MM.1S (cell line): ENCODE measurements at regions not wholly inside any gene's neighbourhood (a gene's known extent, or its start where the extent isn't known, plus 50 kb on each side); places are given as distances from the start of the nearest gene placed in this dataset.

Experiments used
- DNase-seq: peaks from one replicate; pipeline ENCODE4 v3.0.0-alpha.2; 2015
- H2AFZ ChIP-seq: fragments of 300-600 bp; sonication (generic); 2 replicates; pipeline ENCODE4 v1.6.0; 2016; ENCODE audit warnings: antibody characterized with exemption, low read length
- H3F3A ChIP-seq: fragments of 300-600 bp; sonication (generic); 2 replicates; pipeline ENCODE4 v1.6.1; 2016; ENCODE audit warnings: mild to moderate bottlenecking, antibody characterized with exemption, low read length, moderate library complexity, mixed read lengths; ENCODE audit not compliant: insufficient read depth
- H3K27ac ChIP-seq: fragments of 300-600 bp; sonication (generic); 2 replicates; pipeline ENCODE4 v1.5.1; 2016; ENCODE audit warnings: mild to moderate bottlenecking, low read length
- H3K27me3 ChIP-seq: fragments of 300-600 bp; sonication (generic); replicated peaks from 2 replicates; pipeline ENCODE4 v1.6.0; 2016; ENCODE audit warnings: low read length; ENCODE audit not compliant: insufficient read depth
- H3K36me3 ChIP-seq: fragments of 300-600 bp; sonication (generic); replicated peaks from 2 replicates; pipeline ENCODE4 v1.6.1; 2016; ENCODE audit warnings: mild to moderate bottlenecking, low read length, mixed read lengths; ENCODE audit not compliant: insufficient read depth
- H3K4me1 ChIP-seq: fragments of 300-600 bp; sonication (generic); 2 replicates; pipeline ENCODE4 v1.6.1; 2016; ENCODE audit warnings: low read length, mixed read lengths
- H3K4me2 ChIP-seq: fragments of 300-600 bp; sonication (generic); 2 replicates; pipeline ENCODE4 v1.6.0; 2016; ENCODE audit warnings: low read depth, low read length
- H3K4me3 ChIP-seq: fragments of 300-600 bp; sonication (generic); 2 replicates; pipeline ENCODE4 v1.5.1; 2016; ENCODE audit warnings: low read length, mixed read lengths
- H3K79me2 ChIP-seq: fragments of 300-600 bp; sonication (generic); 2 replicates; pipeline ENCODE4 v1.6.1; 2016; ENCODE audit warnings: mixed run types, low read length, mixed read lengths
- H3K9ac ChIP-seq: fragments of 300-600 bp; sonication (generic); 2 replicates; pipeline ENCODE4 v1.6.1; 2016; ENCODE audit warnings: low read length, mixed read lengths
- H3K9me2 ChIP-seq: fragments of 300-600 bp; sonication (generic); replicated peaks from 2 replicates; pipeline ENCODE4 v1.6.1; 2016; ENCODE audit warnings: mild to moderate bottlenecking, low read length, mixed read lengths; ENCODE audit not compliant: insufficient read depth
- H3K9me3 ChIP-seq: fragments of 300-600 bp; sonication (generic); replicated peaks from 2 replicates; pipeline ENCODE4 v1.6.1; 2016; ENCODE audit warnings: mild to moderate bottlenecking, low read length, mixed read lengths; ENCODE audit not compliant: insufficient read depth
- H4K20me1 ChIP-seq: fragments of 300-600 bp; sonication (generic); 2 replicates; pipeline ENCODE4 v1.6.1; 2016; ENCODE audit warnings: mild to moderate bottlenecking, low read length, moderate library complexity, mixed read lengths; ENCODE audit not compliant: insufficient read depth
- EZH2 ChIP-seq: fragments of 300-600 bp; sonication (generic); optimal IDR thresholded peaks from 2 replicates; pipeline ENCODE3; 2017; ENCODE audit warnings: low read depth, mild to moderate bottlenecking, antibody characterized with exemption, low read length, mixed read lengths
- EZH2phosphoT487 ChIP-seq: fragments of 300-600 bp; sonication (generic); IDR thresholded peaks from 2 replicates; pipeline ENCODE4 v1.6.1; 2018; ENCODE audit warnings: antibody characterized with exemption, low read length
- TF ChIP-seq, protein P1 (sequence below): fragments of 300-600 bp; sonication (generic); IDR thresholded peaks from 2 replicates; pipeline ENCODE4 v1.5.1; 2016; ENCODE audit warnings: antibody characterized with exemption, low read length, mixed read lengths

DNA sequence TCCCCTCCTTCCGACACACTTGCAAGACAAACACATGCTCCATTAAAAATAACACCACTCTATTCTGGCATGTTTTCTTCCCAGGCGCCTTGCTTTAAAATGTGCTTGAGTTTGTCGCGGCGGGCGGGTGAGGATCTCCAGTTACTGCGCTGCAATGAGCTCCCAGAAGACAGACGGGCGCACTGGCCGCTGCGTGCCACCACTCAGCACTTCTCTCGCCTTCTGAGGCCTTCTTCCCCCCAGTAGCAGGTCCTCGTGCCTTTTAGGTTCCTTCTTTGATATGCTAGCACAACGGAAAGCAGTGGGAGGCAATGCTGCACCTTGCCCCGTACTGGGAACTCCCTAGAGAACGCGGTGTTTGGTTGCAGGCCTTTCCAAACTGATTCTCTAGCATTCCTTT lies 279.5 kb upstream of the NR5A2 start:
- H3F3A ChIP-seq: no peaks in the 10 kb centered on the region
- H3K9me2 ChIP-seq: no peaks in the 10 kb centered on the region
- no peaks in the 10 kb centered on the region for H3K4me1 ChIP-seq
- H3K9me3 ChIP-seq: no peaks in the 10 kb centered on the region
- no peak overlapping the region for H3K9ac ChIP-seq
- H3K36me3 ChIP-seq: no peaks in the 10 kb centered on the region
- TF ChIP-seq EZH2phosphoT487: no peak
- no peak for TF ChIP-seq EZH2
- TF ChIP-seq, protein P1, sequence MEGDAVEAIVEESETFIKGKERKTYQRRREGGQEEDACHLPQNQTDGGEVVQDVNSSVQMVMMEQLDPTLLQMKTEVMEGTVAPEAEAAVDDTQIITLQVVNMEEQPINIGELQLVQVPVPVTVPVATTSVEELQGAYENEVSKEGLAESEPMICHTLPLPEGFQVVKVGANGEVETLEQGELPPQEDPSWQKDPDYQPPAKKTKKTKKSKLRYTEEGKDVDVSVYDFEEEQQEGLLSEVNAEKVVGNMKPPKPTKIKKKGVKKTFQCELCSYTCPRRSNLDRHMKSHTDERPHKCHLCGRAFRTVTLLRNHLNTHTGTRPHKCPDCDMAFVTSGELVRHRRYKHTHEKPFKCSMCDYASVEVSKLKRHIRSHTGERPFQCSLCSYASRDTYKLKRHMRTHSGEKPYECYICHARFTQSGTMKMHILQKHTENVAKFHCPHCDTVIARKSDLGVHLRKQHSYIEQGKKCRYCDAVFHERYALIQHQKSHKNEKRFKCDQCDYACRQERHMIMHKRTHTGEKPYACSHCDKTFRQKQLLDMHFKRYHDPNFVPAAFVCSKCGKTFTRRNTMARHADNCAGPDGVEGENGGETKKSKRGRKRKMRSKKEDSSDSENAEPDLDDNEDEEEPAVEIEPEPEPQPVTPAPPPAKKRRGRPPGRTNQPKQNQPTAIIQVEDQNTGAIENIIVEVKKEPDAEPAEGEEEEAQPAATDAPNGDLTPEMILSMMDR: no peak
- H3K79me2 ChIP-seq: no peaks in the 10 kb centered on the region
- no peaks in the 10 kb centered on the region for H4K20me1 ChIP-seq
- no peak overlapping the region for H2AFZ ChIP-seq
- H3K27me3 ChIP-seq: no peaks in the 10 kb centered on the region
- H3K4me2 ChIP-seq: no peak overlapping the region
- H3K27ac ChIP-seq: no peak overlapping the region
- H3K4me3 ChIP-seq: no peak overlapping the region
- DNase-seq: no peak

DNA sequence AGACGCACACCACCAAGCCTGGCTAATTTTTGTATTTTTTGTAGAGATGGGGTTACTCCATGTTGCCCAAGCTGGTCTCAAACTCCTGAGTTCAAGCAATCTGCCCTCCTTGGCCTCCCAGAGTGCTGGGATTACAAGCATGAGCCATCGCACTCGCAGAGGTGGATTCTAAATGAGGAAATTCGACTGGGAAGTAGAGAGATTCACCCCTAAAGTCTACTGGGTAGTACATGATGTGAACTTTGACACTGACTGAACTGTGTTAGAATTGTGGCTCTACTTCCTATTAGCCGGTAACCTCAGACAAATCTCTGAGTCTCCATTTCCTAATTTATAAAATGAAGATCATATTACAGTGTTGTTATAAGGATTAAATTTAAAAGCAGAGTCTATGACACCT lies 276.0 kb upstream of the NR5A2 start:
- Histone ChIP-seq H3K4me2 (no peak overlapping the region), H4K20me1 (no peaks in the 10 kb centered on the region), H3K9me2 (no peaks in the 10 kb centered on the region), H3F3A (no peaks in the 10 kb centered on the region), H3K36me3 (no peaks in the 10 kb centered on the region), H3K9me3 (no peaks in the 10 kb centered on the region), H3K79me2 (no peaks in the 10 kb centered on the region), H3K4me3 (no peak overlapping the region), H3K4me1 (no peaks in the 10 kb centered on the region), H3K9ac (no peak overlapping the region), H3K27me3 (no peaks in the 10 kb centered on the region), H3K27ac (no peak overlapping the region), H2AFZ (no peak overlapping the region)
- no peak for DNase-seq
- TF ChIP-seq, protein P1: no peak
- no peak for TF ChIP-seq EZH2
- no peak for TF ChIP-seq EZH2phosphoT487

DNA sequence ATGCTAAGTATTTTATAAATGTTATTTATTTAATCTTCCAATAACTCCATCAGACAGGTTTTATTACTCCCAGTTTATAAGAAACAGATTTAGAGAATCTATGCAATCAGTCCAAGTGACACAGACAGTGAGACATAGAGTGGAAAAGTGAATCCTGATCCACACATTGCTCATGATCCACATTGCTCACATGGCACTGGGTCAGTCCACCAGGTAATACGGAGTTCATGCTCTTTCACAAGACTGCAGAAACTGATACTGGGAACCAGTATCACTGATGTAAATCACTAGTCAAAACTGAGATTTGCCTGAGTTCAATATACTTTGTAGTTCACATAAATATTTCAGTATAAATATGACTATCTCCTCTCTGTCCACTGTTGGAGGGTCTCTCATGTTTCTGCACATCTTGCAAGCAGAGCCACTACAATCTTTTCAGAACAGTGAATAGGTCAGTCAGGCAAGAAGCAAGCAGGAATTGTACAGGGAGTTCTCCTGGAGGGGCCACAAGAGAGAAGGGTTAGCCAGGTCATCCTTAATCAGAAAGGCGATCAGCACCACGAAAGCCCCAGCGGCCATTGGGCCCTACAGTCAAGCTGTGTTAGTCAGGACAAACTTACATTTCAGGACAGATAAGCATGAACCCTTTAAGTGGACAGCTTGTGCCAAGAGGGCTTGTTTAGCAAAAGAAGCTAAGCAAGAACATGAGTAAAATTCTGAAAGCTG lies 275.4 kb upstream of the NR5A2 start:
- no peak overlapping the region for H3K27ac ChIP-seq
- H3K36me3 ChIP-seq: no peaks in the 10 kb centered on the region

More for the DNA sequence above, 275.4 kb upstream of the NR5A2 start:
- Histone ChIP-seq H3K4me3 (no peak overlapping the region), H3K4me2 (no peak overlapping the region), H3K27me3 (no peaks in the 10 kb centered on the region), H3K9me3 (no peaks in the 10 kb centered on the region), H3K79me2 (no peaks in the 10 kb centered on the region), H3F3A (no peaks in the 10 kb centered on the region), H3K9me2 (no peaks in the 10 kb centered on the region), H3K9ac (no peak overlapping the region), H3K4me1 (no peaks in the 10 kb centered on the region), H2AFZ (no peak overlapping the region), H4K20me1 (no peaks in the 10 kb centered on the region)
- DNase-seq: no peak
- TF ChIP-seq EZH2phosphoT487 (no peak), EZH2 (no peak)
- TF ChIP-seq, protein P1: no peak
